ENCODE measurements at regions not wholly inside any gene's neighbourhood (a gene's known extent, or its start where the extent isn't known, plus 50 kb on each side); places are given as distances from the start of the nearest gene placed in this dataset.

DNA sequence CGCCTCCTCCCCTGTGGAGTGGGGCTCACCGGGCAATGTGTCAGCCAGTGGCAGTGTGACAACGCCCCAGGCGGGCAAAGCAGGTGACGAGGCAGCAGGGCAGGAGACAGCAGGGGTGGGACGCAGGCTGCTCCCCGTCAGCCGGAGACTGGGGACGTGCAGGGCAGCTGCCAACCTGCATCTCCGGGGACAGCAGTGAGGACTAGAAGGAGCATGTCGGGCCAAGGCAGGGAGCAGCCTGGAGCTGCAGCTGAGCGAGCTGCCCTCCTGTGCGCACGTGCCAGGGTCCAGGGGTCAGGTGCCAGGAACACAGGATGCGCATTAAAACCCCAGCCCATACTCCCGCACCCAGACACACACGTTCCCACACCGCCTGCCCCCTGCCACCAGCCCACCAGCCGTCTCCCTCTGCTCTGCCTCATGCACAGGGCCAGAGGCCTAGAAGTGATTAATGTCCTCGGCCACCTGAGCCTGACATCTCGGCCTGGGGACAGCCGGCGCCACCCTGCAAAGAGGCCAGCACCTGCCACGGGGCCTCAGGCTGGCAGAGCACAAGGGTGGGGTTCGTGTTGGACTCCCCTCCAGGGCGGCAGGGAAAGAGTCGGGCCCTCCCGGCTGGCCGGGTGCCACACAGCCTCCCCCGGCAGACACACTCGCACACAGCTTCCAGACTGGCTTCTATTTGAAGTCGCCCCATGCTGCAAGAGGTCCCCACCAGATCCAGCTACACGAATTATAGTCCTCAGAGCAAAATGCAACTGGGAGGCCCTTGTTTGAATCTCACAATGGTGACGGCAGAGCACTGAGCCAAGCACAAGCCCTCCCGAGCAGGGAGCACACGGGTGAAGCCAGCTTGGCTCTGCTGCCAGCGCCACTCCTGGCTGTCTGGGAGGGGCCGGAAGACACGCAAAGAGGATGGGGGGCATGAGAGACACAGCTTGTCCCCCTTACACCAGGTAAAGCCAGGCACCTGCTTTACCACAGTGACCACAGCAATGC lies 90.4 kb downstream of the RBFOX3 start:
- peak; percentile 58 for DNase-seq

DNA sequence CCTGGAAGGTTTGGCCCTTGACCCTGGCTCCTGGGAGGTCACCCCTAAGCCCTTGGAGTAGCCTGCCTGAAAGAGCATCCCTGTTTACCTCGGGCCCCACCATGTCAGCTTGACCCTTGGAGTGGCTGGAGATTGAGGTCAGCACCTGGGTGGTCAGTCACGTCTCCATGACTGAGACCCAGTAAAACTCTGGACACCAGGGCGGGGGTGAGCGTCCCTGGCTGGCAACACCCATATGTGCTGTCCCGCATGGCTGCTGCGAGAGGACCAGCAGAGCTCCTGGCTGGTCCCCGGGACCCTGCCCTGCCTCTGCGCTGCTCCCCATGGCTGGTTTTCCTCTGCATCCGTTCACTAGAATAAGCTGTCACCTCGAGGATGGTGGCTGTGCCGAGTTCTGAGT lies 91.2 kb downstream of the RBFOX3 start:
- no peak for DNase-seq

DNA sequence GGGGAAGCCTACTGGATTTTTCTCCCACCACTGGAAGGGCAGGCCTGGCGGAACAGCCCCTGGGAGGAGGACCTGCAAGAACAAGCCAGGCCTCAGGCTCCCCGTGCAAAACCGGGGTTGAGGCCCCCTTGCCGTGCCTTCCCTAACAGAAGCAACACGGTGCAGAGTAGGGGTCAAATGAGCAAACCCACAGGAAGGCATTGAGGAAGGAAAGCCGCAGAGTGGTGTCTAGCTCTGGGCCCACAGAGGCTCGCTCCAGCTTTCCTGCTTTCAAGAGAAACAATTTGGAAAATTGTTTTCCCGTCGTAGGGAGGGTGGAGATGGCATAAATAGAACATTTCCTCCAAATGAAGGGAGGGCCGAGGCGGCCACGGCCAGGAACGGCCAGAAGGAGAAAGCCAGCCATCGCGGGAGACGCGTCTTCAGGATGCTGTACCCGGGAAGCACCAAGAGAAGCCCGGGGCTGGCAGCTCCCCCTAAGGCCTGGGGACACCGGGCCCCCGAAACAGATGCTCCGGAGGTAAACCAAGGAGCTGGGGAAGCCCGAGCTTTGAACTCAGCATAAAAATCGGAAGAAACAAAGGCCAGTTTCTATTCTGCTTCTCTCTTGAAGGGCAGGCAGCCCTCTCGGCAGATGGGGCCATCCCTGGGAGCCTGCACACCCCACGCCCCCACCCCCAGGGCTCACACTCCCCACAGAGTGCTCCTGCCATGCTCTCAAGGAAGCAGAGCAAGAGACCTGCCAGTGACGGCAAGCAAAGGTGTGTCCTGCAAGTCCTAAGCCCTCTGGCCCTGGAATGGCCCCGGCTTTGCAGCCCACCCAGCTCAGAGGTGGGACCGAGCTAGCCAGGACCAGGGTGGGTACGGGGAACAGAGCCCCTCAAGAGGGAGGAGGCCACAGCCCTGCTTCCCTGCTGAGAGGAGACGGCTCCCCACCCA lies 92.0 kb downstream of the RBFOX3 start:
- DNase-seq: no peak

DNA sequence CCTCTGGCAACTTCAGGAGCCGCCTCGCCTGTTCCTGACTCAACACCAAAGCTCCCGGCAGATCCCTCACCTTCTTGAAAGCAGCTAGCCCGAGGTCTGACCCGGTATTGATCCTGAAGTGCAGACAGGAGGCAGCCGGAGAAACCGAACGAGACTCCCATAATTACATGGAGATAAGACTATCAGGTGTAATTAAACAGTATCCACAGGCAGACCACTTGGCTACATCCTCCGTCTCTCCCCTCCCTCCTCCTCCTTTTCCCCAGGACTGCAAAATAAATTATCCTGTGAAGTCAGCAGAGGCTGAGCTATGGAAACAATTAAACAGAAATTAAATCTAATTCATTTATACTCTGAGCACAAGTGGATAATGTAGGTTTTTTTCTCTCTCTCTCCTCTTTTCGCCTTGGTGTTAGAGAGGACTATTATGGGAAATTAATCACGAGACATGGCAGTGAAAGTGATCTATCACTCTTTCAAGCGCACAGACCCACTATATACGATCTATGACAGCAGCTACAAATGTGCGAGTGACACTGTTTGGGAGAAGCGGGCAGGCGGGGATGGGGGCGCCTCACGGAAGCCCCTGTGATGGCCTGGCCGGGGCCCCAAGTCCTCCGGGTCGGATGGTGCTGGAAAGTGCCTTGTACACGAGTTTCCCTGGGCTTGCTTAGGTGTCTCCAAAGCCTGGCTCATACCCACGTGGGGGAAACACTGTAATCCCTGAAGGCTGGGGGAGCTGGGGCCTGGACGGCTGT lies 92.8 kb downstream of the RBFOX3 start:
- no peak for DNase-seq

DNA sequence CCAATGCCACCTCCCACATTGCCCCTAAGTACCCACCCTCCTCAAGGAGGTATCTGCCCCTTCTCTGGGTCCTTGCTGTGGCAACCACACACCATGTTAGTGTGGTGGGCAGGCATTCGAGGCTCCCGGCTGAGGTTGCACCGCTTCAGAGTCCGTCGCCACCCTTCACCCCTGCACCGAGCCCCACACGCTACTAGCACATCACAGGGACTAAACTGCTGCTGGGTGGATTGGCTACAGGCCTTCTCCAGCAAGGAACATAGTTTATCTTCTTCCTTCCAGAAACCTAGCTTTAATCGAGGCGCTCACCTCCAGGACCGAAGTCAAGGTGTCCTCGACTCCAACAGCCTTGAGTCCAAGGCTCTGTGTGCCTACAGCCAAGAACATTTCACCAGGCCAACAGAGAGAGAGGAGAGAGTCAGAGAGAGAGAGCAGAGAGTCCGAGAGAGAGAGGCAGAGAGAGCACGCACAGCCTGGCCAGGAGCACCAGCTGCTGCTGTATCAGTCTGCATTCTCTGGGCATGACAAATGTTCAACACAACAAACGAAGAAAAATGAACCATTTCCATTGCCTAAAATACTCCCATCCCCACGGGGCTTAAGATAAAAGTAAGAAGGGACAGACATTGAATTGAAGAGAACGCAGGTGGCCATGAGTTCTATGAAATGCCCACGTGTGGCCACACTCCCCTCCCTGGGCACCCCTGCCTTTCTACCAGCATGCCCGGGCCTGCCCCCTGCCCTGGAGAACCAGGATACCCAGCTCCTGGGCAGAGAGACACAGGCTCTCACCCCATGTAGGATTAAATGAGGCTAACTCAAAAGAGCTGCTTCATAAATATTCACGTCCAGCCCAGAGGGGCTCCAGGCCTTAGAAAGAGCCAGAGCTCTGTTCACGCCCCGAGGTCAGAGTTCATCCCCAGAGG lies 94.9 kb downstream of the RBFOX3 start:
- no peak for DNase-seq

DNA sequence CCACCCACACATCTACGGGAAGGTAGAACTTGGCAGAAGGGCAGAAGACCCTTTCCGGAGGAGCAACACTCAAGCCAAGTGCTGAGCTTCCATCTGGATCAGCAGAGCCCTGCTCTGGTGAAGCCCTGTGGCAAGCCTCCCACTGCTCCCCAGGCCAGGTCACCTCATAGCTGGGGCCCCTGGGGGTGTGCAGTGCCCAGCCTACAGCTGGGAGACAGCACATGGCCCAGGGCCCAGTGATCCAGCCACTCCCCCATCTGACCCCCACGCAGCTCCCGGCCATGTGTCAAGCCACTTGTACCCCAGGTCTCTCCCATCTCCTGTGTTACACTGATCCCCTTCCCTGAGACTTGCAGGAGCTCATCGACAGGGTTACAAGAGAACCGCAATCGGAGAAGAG lies 95.7 kb downstream of the RBFOX3 start:
- DNase-seq: no peak

DNA sequence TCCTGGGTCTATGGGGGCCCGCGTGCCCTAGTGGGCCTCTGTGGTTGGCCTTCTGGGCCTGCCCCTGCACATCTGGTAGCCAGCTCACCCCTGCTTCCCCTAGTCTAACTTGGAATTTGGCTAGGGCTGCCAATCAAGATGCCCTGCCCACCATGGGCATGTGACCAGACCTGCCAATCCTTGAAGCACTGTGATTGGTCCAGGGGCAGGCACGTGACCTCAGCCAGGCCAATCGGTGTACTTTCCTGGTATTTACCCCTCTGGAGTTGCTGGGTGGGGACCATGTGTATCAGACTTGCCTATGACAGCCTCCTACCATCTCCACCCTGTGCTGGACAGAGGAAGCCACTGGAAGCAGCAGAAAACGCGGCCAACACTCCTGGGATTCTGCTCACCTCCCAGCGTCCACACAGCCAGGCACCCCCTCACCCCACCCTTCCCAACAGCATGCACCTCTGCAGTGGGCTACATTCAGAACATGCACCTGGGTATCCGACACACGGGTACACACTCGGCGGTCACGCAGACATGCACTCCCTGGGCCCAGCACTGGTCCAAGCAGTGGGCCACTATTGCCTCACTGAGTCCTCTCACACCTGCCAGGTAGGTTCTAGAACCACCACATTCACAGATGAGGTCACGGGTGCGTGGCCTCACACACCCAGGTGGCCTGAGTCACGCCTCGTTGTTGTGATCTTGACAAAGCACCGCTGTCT lies 96.9 kb downstream of the RBFOX3 start:
- DNase-seq: no peak

DNA sequence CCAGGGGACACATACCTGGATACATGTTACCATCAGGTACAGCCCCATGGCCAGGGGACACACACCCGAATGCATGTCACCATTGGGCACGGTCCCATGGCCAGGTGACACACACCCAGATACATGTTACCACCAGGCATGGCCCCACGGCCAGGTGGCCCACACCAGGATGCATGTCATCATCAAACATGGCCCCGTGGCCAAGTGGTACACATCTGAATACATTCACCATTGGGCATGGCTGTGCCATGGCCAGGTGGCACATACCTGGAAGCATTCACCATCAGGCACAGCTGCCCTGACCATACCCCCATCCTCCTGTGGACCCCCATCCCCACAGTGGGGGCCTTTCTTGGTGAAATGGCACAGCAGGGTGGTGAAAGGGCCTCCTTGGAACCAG lies 97.6 kb downstream of the RBFOX3 start:
- DNase-seq: no peak

DNA sequence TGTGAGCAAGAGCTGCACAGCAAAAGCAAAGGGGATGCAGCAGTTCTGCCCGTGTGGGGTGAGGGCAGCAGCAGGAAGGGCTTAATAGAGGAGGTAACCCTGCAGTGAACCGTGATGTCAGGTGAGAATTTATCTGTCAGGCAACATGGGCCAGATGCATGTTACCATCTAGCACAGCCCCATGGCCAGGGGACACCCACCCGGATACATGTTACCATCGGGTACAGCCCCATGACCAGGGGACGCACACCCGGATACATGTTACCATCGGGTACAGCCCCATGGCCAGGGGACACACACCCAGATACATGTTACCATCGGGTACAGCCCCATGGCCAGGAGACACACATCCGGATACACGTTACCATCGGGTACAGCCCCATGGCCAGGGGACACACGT lies 99.4 kb downstream of the RBFOX3 start:
- no peak for DNase-seq

DNA sequence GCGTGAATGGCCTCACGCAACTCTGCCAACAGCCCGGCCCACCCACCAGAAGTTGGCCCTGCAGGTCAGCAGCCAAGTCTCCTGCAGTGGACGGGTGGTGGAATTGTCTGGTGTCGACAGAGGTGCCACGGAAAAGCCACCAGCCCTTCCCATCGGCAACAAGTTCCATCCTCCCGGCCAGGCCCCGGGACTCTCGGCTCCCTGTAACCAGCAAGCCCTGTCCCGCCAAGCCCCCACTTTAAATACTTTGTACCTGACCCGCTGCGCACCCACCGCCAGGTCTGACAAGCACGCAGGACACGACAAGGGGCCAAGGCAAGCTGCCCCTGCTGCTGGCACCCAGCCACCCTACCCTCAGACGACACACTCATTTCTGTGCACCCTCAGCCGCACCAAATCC lies 100.8 kb downstream of the RBFOX3 start:
- no peak for DNase-seq

DNA sequence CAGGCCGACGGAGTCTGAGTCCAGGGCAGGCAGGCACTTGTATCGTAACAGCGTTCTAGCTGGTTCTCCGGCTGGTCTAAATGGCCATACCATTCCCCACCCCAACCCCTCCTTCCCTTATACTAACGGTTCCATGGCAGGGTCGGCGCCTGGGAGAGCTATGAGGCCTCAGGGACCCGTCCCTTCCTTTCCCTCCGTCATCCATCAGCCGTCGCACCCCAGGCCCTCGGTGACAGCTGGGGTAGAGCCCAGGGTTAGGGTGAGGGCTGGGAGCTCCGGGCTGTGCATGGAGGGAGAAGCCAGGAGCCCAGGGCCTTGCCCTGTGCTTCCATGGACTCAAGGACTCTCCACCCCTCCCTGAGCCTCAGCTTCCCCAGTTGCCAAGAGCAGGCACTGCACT lies 101.4 kb downstream of the RBFOX3 start:
- no peak for DNase-seq

DNA sequence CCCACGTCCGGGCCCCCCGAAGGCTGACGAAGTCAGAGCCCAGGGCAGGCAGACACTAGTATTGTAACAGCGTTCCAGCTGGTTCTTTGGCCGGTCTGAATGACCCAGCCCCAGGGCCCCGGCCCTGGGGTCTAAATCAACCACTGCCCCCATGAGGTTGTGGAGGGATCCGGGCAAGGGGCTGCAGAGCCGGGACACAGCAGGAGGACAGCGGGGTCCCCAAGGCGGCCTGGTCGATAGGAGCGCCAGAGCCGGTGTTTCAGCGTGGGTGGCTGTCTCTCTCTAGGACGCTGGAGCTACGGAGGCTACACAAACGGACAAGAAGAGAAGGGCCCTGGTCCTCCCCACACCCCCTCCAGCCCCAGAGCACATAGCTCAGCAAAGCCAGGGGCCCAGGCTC lies 101.8 kb downstream of the RBFOX3 start:
- DNase-seq: no peak

DNA sequence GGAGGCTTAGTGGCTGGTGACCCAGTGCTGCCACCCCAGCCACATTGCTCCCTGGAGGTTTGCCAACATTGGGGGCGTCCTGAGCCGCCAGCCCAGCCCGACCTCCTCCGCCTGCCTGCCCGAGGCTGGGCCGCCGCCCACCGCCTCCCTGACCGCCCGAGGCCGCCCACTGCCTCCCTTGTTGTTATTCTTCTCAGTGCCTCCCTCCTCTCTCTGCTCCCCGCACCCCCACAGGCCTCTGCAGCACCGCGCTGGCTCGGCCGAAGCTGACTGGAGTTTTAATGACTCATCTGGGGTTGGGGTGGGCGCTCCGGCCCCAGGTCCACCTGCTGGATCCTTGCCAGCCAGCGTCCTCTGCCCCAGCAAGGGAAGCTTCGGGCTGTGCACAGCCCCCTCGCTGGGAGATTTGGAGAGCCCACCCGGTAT lies 102.5 kb downstream of the RBFOX3 start:
- no peak for DNase-seq

DNA sequence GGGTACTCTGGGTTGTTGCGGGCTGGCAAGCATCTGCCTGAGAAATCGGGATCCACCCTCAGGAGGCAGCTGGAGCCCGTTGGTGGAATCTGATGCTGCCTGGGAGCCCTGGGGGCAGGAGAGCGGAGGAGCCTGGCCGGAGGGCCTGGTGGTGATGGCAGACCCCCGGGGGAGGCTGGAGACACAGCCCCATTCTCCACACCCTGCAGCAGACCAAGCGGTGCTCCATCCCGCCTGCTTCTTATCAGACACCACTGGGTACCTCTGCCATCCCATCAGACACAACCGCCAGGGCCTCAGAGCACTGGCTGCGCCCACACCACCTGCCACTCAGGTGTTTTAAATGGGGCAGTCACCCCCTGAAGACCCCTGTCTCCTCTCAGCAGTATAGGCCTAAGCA lies 103.9 kb downstream of the RBFOX3 start:
- DNase-seq: no peak

DNA sequence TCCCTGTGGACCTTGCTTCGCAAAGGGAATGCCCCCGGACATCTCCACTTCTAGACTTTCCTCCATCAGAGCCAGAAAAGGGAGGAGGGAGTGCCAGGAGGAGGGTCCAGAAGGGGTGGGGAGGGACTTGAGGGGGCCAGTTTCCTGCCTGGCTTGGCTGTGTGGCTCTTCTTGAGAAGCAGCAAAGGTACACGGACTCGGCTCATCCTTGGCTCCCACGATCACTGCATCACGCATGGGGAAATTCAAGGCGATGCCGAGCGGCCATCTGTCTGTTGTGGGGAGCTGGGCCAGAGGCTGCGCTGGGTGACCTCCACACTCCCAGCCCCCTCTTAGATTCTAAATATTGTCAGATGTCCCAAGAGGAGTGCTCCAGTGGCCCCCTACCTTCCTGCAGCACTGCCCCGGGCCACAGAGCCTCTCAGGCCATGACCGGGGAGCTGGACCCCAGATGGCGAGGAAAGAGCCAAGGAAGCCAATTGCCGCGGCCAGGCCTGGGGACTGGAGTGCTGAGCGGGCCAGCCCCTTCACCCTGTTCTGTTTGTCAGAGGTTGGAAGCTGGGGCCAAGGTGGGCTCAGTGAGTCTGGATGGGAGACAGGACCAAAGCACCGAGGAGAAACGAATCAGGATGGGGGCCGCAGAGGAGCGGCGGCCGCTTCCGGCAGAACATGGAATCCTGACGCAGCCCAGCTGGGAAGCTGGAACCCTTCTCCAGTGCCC lies 104.5 kb downstream of the RBFOX3 start:
- DNase-seq: no peak

DNA sequence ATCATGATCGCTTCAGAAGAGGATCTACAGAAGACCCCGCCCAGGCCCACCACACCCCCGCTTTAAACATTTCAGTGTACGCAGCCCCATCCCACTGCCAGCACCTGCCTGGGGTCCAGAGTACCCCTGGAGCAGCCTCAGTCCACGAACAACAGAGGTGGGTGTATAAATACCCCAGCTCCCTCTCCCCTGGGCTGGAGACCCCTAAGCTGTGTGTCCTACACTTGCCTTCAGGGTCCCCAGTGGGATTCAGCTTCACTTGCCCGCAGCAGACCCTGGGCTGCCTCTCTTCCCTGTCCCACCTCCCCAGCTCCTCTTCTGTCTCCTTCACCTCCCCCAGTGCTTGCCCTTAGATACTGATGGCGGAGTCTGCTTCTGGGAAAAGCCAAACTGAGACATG lies 105.7 kb downstream of the RBFOX3 start:
- DNase-seq: no peak

DNA sequence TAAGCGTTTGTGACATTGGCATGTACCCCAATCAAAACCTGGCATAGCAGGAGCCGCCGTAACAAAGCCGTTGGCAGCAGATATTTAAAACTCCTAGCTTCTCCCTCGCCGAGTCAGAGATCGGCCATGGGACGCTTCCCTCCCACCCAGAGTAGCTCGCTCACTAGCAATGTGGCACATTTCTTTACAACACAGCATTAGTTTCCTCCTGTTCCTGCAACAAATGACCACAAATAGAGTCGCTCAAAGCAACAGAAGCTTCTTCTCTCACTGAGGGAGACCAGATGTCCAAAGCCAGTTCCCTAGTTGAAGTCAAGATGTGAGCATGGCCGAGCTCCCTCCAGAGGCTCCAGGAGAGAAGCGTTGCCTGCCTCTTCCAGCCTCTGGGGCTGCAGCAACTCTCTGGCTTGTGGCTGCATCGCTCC lies 106.7 kb downstream of the RBFOX3 start:
- no peak for DNase-seq

DNA sequence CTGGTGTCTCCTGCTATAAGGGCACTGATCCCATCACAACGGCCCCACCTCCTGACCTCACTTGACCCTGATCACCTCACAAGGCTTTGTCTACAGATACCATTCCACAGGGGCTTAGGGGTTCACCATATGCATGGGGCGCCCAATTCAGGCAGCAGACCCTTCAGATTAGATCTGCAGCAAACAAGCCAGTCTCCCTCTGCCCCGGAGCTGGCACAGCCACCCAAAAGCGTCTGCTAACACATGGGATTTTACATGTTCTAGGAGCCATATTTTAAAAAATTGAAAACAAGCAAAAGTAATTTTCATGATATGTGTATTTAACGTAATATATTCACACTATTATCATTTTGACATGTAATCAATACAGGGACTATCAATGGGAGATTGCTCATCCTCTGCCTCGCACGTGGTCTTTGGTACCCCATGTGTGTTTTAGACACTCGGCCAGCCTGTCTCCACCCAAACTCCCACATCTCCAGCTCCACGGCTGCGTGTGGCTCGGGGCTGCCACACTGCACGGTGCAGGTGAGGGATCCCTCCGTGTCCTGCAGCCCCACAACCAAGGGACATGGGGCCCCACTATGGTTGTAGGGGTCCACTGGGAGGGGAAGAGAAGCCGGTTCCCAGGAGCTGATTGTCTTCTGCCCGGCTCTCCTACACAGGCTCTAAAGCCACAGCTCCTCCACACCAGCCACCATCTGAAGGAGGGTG lies 107.6 kb downstream of the RBFOX3 start:
- no peak for DNase-seq

DNA sequence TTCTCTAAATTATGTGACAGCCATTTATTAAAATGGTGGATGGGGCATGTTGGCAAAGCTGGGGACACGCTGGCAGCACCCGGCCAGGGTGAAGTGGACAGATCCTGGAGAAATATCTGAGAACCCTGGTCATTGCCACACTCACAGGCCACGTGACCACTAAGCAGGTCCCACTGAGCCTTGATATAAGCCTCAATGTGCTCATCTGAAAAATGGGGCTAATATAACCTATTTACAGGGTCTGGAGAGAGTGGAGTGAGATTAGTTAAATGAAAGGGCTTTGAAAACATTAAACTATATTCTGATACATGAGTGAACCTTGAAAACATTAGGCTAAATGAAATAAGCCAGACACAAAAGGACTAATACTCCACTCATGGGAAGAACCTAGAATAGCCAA lies 108.9 kb downstream of the RBFOX3 start:
- no peak for DNase-seq
